Panc1 (cell line): ENCODE measurements at regions not wholly inside any gene's neighbourhood (a gene's known extent, or its start where the extent isn't known, plus 50 kb on each side); places are given as distances from the start of the nearest gene placed in this dataset.

Experiments used
- ATAC-seq: fragments of 200-7000 bp; cut with Tn5 transposase; 2 replicates; pipeline ENCODE4 v1.9.1; 2020; ENCODE audit warnings: mild to moderate bottlenecking, moderate library complexity
- BruUV-seq: library from RNA; stranded (reverse); fragments of 400-500 nt; replicated peaks from 2 replicates; lab custom pipeline; 2021; lab: Mats Ljungman, UMichigan
- CTCF ChIA-PET: fragments of 300-600 bp; sonication (Branson Sonifier 250); formaldehyde crosslinking; loops from one replicate; lab custom pipeline; 2022; ENCODE audit warnings: antibody characterized with exemption; lab: Charles Lee
- POLR2A ChIA-PET: fragments of 300-600 bp; sonication (Branson Sonifier 250); formaldehyde crosslinking; loops from one replicate; lab custom pipeline; 2022; ENCODE audit warnings: antibody characterized with exemption; lab: Charles Lee
- DNase-seq: peaks from one replicate; pipeline ENCODE4 v3.0.0-alpha.2; 2010; ENCODE audit warnings: low read depth, low spot score
- H3K27ac ChIP-seq: 2 replicates; pipeline ENCODE4 v1.5.1; 2011; ENCODE audit warnings: mild to moderate bottlenecking, low read length, inconsistent platforms
- H3K27me3 ChIP-seq: fragments of 200-500 bp; sonication (Bioruptor generic); 2 replicates; pipeline ENCODE4 v1.6.0; 2014; ENCODE audit warnings: low read length, inconsistent platforms; ENCODE audit not compliant: control insufficient read depth, insufficient read depth
- H3K36me3 ChIP-seq: fragments of 200-500 bp; sonication (Bioruptor generic); 2 replicates; pipeline ENCODE4 v1.5.1; 2014; ENCODE audit warnings: inconsistent platforms, mild to moderate bottlenecking, low read length, moderate library complexity; ENCODE audit not compliant: control insufficient read depth, insufficient read depth
- H3K4me1 ChIP-seq: 2 replicates; pipeline ENCODE4 v1.5.1; 2011; ENCODE audit warnings: inconsistent platforms, mild to moderate bottlenecking, low read length, moderate library complexity; ENCODE audit not compliant: control insufficient read depth, insufficient read depth
- H3K4me3 ChIP-seq, 2 experiments: 2 replicates each; pipeline ENCODE4 v1.5.1; 2011 to 2012; ENCODE audit warnings: low read depth in 2 of 2, low read length in 2 of 2, mild to moderate bottlenecking in 2 of 2, inconsistent platforms in 1 of 2, moderate library complexity in 1 of 2
- H3K9me3 ChIP-seq: fragments of 200-500 bp; sonication (Bioruptor generic); 2 replicates; pipeline ENCODE4 v1.5.1; 2014; ENCODE audit warnings: low read depth, mild to moderate bottlenecking, inconsistent platforms, low read length, moderate library complexity; ENCODE audit not compliant: control insufficient read depth, insufficient read depth
- CTCF ChIP-seq: fragments of 450-650 bp; IDR thresholded peaks from 2 replicates; pipeline ENCODE4 v1.5.1; 2017; ENCODE audit warnings: mild to moderate bottlenecking
- POLR2AphosphoS5 ChIP-seq: IDR thresholded peaks from 2 replicates; pipeline ENCODE4 v1.6.1; 2012; ENCODE audit warnings: mild to moderate bottlenecking, low read depth, low read length, moderate library complexity
- REST ChIP-seq, 2 experiments: IDR thresholded peaks; 2 replicates each; pipeline ENCODE4 v1.6.1; 2011 to 2012; ENCODE audit warnings: low read depth in 2 of 2, control low read depth in 1 of 2, low read length in 1 of 2, mild to moderate bottlenecking in 1 of 2, moderate library complexity in 1 of 2; ENCODE audit not compliant: insufficient read depth in 1 of 2
- SIN3A ChIP-seq: IDR thresholded peaks from 2 replicates; pipeline ENCODE4 v1.6.1; 2012; ENCODE audit warnings: low read depth, mild to moderate bottlenecking, low read length, moderate library complexity, borderline replicate concordance; ENCODE audit not compliant: insufficient read depth
- TCF7L2 ChIP-seq: IDR thresholded peaks from 2 replicates; pipeline ENCODE4 v1.6.1; 2011; ENCODE audit warnings: mild to moderate bottlenecking, low read depth, low read length, inconsistent platforms
- in situ Hi-C: cut with HindIII; loops from 2 replicates; pipeline ENCODE4 v1.10.0; 2016; ENCODE audit warnings: low sequenced_read_pairs, low pct_unique_long_range_greater_than_20kb
- intact Hi-C: fragments of 100-400 bp; cut with micrococcal nuclease; formaldehyde crosslinking; loops from one replicate; pipeline ENCODE4 v1.10.0; 2022; ENCODE audit not compliant: unreplicated experiment

GRCh38 chr3:144173491-144173890, 201.9 kb downstream of the DIPK2A start:
- CTCF ChIA-PET = no interaction called here
- Histone ChIP-seq H3K27me3 (no peaks in the 10 kb centered on the region), H3K4me1 (no peaks in the 10 kb centered on the region), H3K36me3 (no peaks in the 10 kb centered on the region), H3K4me3 (no peak overlapping the region), H3K27ac (no peak overlapping the region), H3K9me3 (no peaks in the 10 kb centered on the region; the same call in 1 of the 2 replicates)
- POLR2A ChIA-PET = no interaction called here
- BruUV-seq = no TSS peak
- intact Hi-C loops = no loop called here
- ATAC-seq = no peak
- in situ Hi-C loops = no loop called here
- no peak for DNase-seq
- TF ChIP-seq REST (IDR thresholded peaks at IDR 0.05; ENCODE audit: insufficient read depth in 1 of 2, low read depth in 2 of 2, low read length in 1 of 2) = no peak
- no peak for TF ChIP-seq TCF7L2
- TF ChIP-seq POLR2AphosphoS5 = no peak
- no peak for TF ChIP-seq SIN3A
- no peak for TF ChIP-seq CTCF

- POLR2A ChIA-PET = no interaction called here
- ATAC-seq (no peak), DNase-seq (no peak)
- Histone ChIP-seq H3K36me3 (no peaks in the 10 kb centered on the region), H3K4me1 (no peaks in the 10 kb centered on the region), H3K27ac (no peak overlapping the region), H3K4me3 (no peak overlapping the region), H3K27me3 (no peaks in the 10 kb centered on the region), H3K9me3 (no peaks in the 10 kb centered on the region; the same call in 1 of the 2 replicates)
- in situ Hi-C loops (no loop called here), intact Hi-C loops (no loop called here)
- BruUV-seq = no TSS peak
- TF ChIP-seq SIN3A (no peak), REST (IDR thresholded peaks at IDR 0.05; ENCODE audit: insufficient read depth in 1 of 2, low read depth in 2 of 2, low read length in 1 of 2) (no peak), CTCF (no peak), POLR2AphosphoS5 (no peak), TCF7L2 (no peak)
- CTCF ChIA-PET = no interaction called here
Measured at GRCh38 chr3:144175644-144176425, 204.2 kb downstream of the DIPK2A start.
